ENCODE measurements at regions not wholly inside any gene's neighbourhood (a gene's known extent, or its start where the extent isn't known, plus 50 kb on each side); places are given as distances from the start of the nearest gene placed in this dataset.

DNA sequence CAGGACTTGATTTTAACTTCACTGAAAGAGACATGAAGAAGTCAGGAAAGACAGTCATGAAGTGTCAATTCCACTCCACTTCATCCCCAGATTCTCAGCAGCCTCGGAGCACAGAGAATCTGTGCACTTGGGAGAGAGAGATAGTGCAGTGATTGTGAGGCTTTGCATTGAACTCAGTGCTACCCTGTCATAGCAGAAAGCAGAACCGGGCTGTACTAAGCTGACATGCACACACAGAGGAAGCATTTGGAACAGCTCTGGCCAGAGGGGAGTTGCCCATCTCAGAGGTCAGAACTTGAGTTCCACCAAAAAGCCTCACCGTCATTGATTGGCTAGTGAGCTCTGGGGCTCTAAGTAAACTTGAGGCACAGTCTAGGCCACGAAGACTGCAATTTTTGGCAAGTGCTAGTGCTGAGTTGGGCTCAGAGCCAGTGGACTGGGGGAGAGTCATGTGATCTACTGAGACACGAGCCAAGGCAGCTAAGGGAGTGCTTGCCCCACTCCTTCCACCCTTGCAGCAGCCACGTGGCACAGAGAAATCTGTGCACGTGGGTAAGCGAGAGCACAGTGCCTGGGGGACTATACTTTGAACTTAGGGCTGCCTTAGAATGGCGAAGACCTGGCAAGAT, 810.2 kb upstream of the ADAMTS5 start:
- Histone ChIP-seq H3K27me3 (ENCODE audit: control insufficient read depth in 2 of 2, insufficient read depth in 2 of 2, low read length in 2 of 2) (no peaks in the 10 kb centered on the region), H3K9me1 (ENCODE audit: control insufficient read depth, insufficient read depth, low read length) (no peaks in the 10 kb centered on the region), H4K20me1 (replicated peaks; ENCODE audit: control insufficient read depth, insufficient read depth, low read length) (no peaks in the 10 kb centered on the region), H3K27ac (ENCODE audit: extremely low read depth, low read depth, low read length) (no peak overlapping the region), H3K79me2 (ENCODE audit: control insufficient read depth, insufficient read depth, low read length) (no peaks in the 10 kb centered on the region), H3K4me1 (replicated peaks in 1 of 2; ENCODE audit: control insufficient read depth in 2 of 2, insufficient read depth in 2 of 2, low read length in 2 of 2) (no peaks in the 10 kb centered on the region), H2AFZ (ENCODE audit: low read depth, low read length) (no peak overlapping the region), H3K9ac (ENCODE audit: insufficient read depth in 1 of 2, low read depth in 2 of 2, low read length in 2 of 2) (no peak overlapping the region), H3K4me2 (ENCODE audit: insufficient read depth, low read length) (no peak overlapping the region), H3K4me3 (no peak overlapping the region), H3K36me3 (ENCODE audit: control insufficient read depth, insufficient read depth, low read length) (no peaks in the 10 kb centered on the region), H3K9me3 (replicated peaks; ENCODE audit: control insufficient read depth, insufficient read depth, low read depth, low read length) (no peaks in the 10 kb centered on the region; the same call in 1 of the 2 replicates)
- DNase-seq (ENCODE audit: extremely low read depth in 1 of 4, low spot score in 3 of 4) = no peak
- in situ Hi-C loops (cut with MboI) (no loop called here), intact Hi-C loops (cut with micrococcal nuclease) (no loop called here)
- ATAC-seq = no peak
- no TSS peak for BruUV-seq (replicated peaks)
- no peak for FAIRE-seq
- whole genome bisulfite sequencing (ENCODE audit: insufficient coverage, low coverage, missing lambda C conversion rate) = under 1% methylated on average over 9 of the region's 9 CpGs
- ChIA-PET CTCF (ENCODE audit: low intra/inter-chr PET ratio) (no interaction called here), POLR2A (no interaction called here)
- TF ChIP-seq, protein P1, sequence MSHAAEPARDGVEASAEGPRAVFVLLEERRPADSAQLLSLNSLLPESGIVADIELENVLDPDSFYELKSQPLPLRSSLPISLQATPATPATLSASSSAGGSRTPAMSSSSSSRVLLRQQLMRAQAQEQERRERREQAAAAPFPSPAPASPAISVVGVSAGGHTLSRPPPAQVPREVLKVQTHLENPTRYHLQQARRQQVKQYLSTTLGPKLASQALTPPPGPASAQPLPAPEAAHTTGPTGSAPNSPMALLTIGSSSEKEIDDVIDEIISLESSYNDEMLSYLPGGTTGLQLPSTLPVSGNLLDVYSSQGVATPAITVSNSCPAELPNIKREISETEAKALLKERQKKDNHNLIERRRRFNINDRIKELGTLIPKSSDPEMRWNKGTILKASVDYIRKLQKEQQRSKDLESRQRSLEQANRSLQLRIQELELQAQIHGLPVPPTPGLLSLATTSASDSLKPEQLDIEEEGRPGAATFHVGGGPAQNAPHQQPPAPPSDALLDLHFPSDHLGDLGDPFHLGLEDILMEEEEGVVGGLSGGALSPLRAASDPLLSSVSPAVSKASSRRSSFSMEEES (CRISPR knock-in tag; IDR thresholded peaks at IDR 0.05) = peak; percentile 29; the same call in 1 of the 2 replicates
- TF ChIP-seq NR2C2 (CRISPR knock-in tag; IDR thresholded peaks at IDR 0.05) (no peak), NR2C2 (tag; IDR thresholded peaks at IDR 0.05) (no peak)

DNA sequence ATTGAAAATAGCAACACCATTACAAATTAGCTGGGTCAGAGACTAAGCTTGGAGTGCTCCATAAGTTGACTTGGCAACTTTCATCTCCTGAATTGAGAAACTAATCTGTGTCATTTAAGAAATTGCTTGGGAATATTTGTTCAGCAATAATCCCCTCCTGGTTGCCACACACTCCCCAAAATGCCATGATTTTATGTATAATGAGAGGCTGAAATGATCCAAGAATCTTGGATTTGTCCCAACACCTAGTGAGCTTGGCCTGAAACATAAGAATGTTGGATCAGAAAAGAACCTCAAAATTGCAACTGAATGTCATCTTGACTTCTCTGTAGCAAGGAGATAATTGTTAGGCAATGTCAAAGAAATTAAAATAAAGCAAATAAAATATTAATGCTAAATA, 805.9 kb upstream of the ADAMTS5 start:
- Histone ChIP-seq H3K4me1 (replicated peaks in 1 of 2; ENCODE audit: control insufficient read depth in 2 of 2, insufficient read depth in 2 of 2, low read length in 2 of 2) (no peaks in the 10 kb centered on the region), H2AFZ (ENCODE audit: low read depth, low read length) (no peak overlapping the region), H3K36me3 (ENCODE audit: control insufficient read depth, insufficient read depth, low read length) (no peaks in the 10 kb centered on the region), H3K27ac (ENCODE audit: extremely low read depth, low read depth, low read length) (no peak overlapping the region), H3K79me2 (ENCODE audit: control insufficient read depth, insufficient read depth, low read length) (no peaks in the 10 kb centered on the region), H3K9ac (ENCODE audit: insufficient read depth in 1 of 2, low read depth in 2 of 2, low read length in 2 of 2) (no peak overlapping the region), H4K20me1 (replicated peaks; ENCODE audit: control insufficient read depth, insufficient read depth, low read length) (no peaks in the 10 kb centered on the region), H3K4me2 (ENCODE audit: insufficient read depth, low read length) (no peak overlapping the region), H3K9me1 (ENCODE audit: control insufficient read depth, insufficient read depth, low read length) (no peaks in the 10 kb centered on the region), H3K9me3 (replicated peaks; ENCODE audit: control insufficient read depth, insufficient read depth, low read depth, low read length) (no peaks in the 10 kb centered on the region), H3K27me3 (ENCODE audit: control insufficient read depth in 2 of 2, insufficient read depth in 2 of 2, low read length in 2 of 2) (no peaks in the 10 kb centered on the region), H3K4me3 (no peak overlapping the region)
- ChIA-PET CTCF (ENCODE audit: low intra/inter-chr PET ratio) (no interaction called here), POLR2A (no interaction called here)
- no peak for DNase-seq (ENCODE audit: extremely low read depth in 1 of 4, low spot score in 3 of 4)
- no peak for TF ChIP-seq SPI1 (IDR thresholded peaks at IDR 0.05; ENCODE audit: borderline replicate concordance, low read depth, low read length)
- in situ Hi-C loops (cut with MboI) = no loop called here
- intact Hi-C loops (cut with micrococcal nuclease) = no loop called here
- ATAC-seq = no peak
- no peak for FAIRE-seq
- BruUV-seq (replicated peaks) = no TSS peak
